GM19397 (cell line): ENCODE measurements at regions not wholly inside any gene's neighbourhood (a gene's known extent, or its start where the extent isn't known, plus 50 kb on each side); places are given as distances from the start of the nearest gene placed in this dataset.

Source experiments
- ATAC-seq: cut with Tn5 transposase; IDR thresholded peaks from one replicate; pipeline ENCODE4 v1.9.1; 2021; ENCODE audit warnings: mild to moderate bottlenecking, moderate library complexity; ENCODE audit not compliant: unreplicated experiment

- no peak for ATAC-seq
These were observed 83.3 kb upstream of the FOXN3 start for GRCh38 chr14:89500303-89500702.

GRCh38 chr14:89498878-89499277, 81.8 kb upstream of the FOXN3 start:
- no peak for ATAC-seq

GRCh38 chr14:89495718-89496117, 78.7 kb upstream of the FOXN3 start:
- no peak for ATAC-seq

GRCh38 chr14:89493877-89494634, 77.0 kb upstream of the FOXN3 start:
- peak; percentile 92 for ATAC-seq

- ATAC-seq = no peak
These were observed 76.4 kb upstream of the FOXN3 start for GRCh38 chr14:89493406-89493805.

- ATAC-seq = no peak
These were observed 74.8 kb upstream of the FOXN3 start for GRCh38 chr14:89491711-89492381.

- no peak for ATAC-seq
These were observed 73.4 kb upstream of the FOXN3 start for GRCh38 chr14:89490466-89490865.

GRCh38 chr14:89489761-89490437, 72.9 kb upstream of the FOXN3 start:
- ATAC-seq = no peak

- no peak for ATAC-seq
These were observed 69.9 kb upstream of the FOXN3 start for GRCh38 chr14:89486961-89487360.

GRCh38 chr14:89486505-89486904, 69.5 kb upstream of the FOXN3 start:
- no peak for ATAC-seq

GRCh38 chr14:89485264-89485663, 68.2 kb upstream of the FOXN3 start:
- no peak for ATAC-seq

- ATAC-seq = no peak
These were observed 67.2 kb upstream of the FOXN3 start for GRCh38 chr14:89484051-89484844.

GRCh38 chr14:89481196-89481595, 64.2 kb upstream of the FOXN3 start:
- ATAC-seq = no peak

- ATAC-seq = no peak
These were observed 63.2 kb upstream of the FOXN3 start for GRCh38 chr14:89480278-89480677.

- no peak for ATAC-seq
These were observed 62.8 kb upstream of the FOXN3 start for GRCh38 chr14:89479802-89480201.

GRCh38 chr14:89477391-89477790, 60.4 kb upstream of the FOXN3 start:
- no peak for ATAC-seq

- ATAC-seq = no peak
These were observed 59.4 kb upstream of the FOXN3 start for GRCh38 chr14:89476354-89476896.

GRCh38 chr14:89474464-89474863, 57.4 kb upstream of the FOXN3 start:
- no peak for ATAC-seq

GRCh38 chr14:89473989-89474388, 57.0 kb upstream of the FOXN3 start:
- no peak for ATAC-seq

GRCh38 chr14:89473569-89473968, 56.5 kb upstream of the FOXN3 start:
- no peak for ATAC-seq

GRCh38 chr14:89470401-89470800, 53.4 kb upstream of the FOXN3 start:
- no peak for ATAC-seq
